ENCODE measurements at regions not wholly inside any gene's neighbourhood (a gene's known extent, or its start where the extent isn't known, plus 50 kb on each side); places are given as distances from the start of the nearest gene placed in this dataset.

GRCh38 chr2:14125624-14126293, 506.8 kb upstream of the LRATD1 start (continued):
- TF ChIP-seq CEBPB (IDR thresholded peaks at IDR 0.05; ENCODE audit: low read depth, low read length) (no peak), BRCA1 (IDR thresholded peaks at IDR 0.05; ENCODE audit: low read depth, low read length) (no peak), SIN3A (conservative IDR thresholded peaks at IDR 0.05 in 1 of 2, IDR thresholded peaks at IDR 0.05 in 1 of 2; ENCODE audit: low read depth in 1 of 2, low read length in 2 of 2) (no peak), ATF3 (IDR thresholded peaks at IDR 0.05; ENCODE audit: insufficient read depth, low read depth, low read length) (no peak), TCF12 (IDR thresholded peaks at IDR 0.05; ENCODE audit: low read depth, low read length) (no peak), GABPA (IDR thresholded peaks at IDR 0.05; ENCODE audit: borderline replicate concordance, insufficient read depth, low read length) (no peak), JUN (IDR thresholded peaks at IDR 0.05; ENCODE audit: low read depth, low read length) (no peak), ASH2L (IDR thresholded peaks at IDR 0.05; ENCODE audit: low read length) (no peak)

Data from H1 (cell line).